HEK293T (cell line): ENCODE measurements at regions not wholly inside any gene's neighbourhood (a gene's known extent, or its start where the extent isn't known, plus 50 kb on each side); places are given as distances from the start of the nearest gene placed in this dataset.

Experiments used
- CTCF ChIA-PET: fragments of 350-600 bp; formaldehyde crosslinking; extraction: SDS; loops from one replicate; lab custom pipeline; 2021; ENCODE audit warnings: antibody characterized with exemption, inconsistent platforms; lab: Yijun Ruan, JAX
- POLR2A ChIA-PET: fragments of 350-600 bp; formaldehyde crosslinking; extraction: SDS; loops from one replicate; lab custom pipeline; 2020; ENCODE audit warnings: antibody characterized with exemption, inconsistent platforms; lab: Yijun Ruan, JAX
- DNase-seq: peaks from one replicate; pipeline ENCODE4 v3.0.0; 2012; ENCODE audit warnings: mixed read lengths; ENCODE audit errors: extremely low spot score
- ARNT ChIP-seq: fragments of 450-650 bp; IDR thresholded peaks from 2 replicates; pipeline ENCODE4 v1.6.1; 2017; ENCODE audit warnings: mild to moderate bottlenecking
- BHLHE40 ChIP-seq: fragments of 450-650 bp; IDR thresholded peaks from 2 replicates; pipeline ENCODE4 v1.6.1; 2016; ENCODE audit warnings: mild to moderate bottlenecking, moderate library complexity, borderline replicate concordance
- CTBP1 ChIP-seq: fragments of 450-650 bp; IDR thresholded peaks from 2 replicates; pipeline ENCODE4 v1.6.1; 2016; ENCODE audit warnings: borderline replicate concordance
- ELF4 ChIP-seq: fragments of 450-650 bp; IDR thresholded peaks from 2 replicates; pipeline ENCODE4 v1.6.1; 2017; ENCODE audit warnings: antibody characterized with exemption
- FOXA1 ChIP-seq: fragments of 450-650 bp; IDR thresholded peaks from 2 replicates; pipeline ENCODE4 v1.6.1; 2016; ENCODE audit warnings: mild to moderate bottlenecking
- FOXK2 ChIP-seq: fragments of 450-650 bp; IDR thresholded peaks from 2 replicates; pipeline ENCODE4 v1.6.1; 2016; ENCODE audit warnings: mild to moderate bottlenecking
- FOXM1 ChIP-seq: fragments of 450-650 bp; IDR thresholded peaks from 2 replicates; pipeline ENCODE4 v1.6.1; 2017; ENCODE audit warnings: mild to moderate bottlenecking, borderline replicate concordance
- HDGF ChIP-seq: fragments of 450-650 bp; IDR thresholded peaks from 2 replicates; pipeline ENCODE4 v1.6.1; 2017; ENCODE audit warnings: antibody characterized with exemption, borderline replicate concordance
- L3MBTL2 ChIP-seq: fragments of 450-650 bp; conservative IDR thresholded peaks from 2 replicates; pipeline ENCODE4 v1.6.1; 2016; ENCODE audit warnings: mild to moderate bottlenecking
- LEF1 ChIP-seq: fragments of 450-650 bp; IDR thresholded peaks from 2 replicates; pipeline ENCODE4 v1.6.1; 2017; ENCODE audit warnings: mild to moderate bottlenecking, borderline replicate concordance
- NFRKB ChIP-seq: fragments of 450-650 bp; IDR thresholded peaks from 2 replicates; pipeline ENCODE4 v1.6.1; 2016; ENCODE audit warnings: mild to moderate bottlenecking, moderate library complexity
- SP1 ChIP-seq: fragments of 450-650 bp; IDR thresholded peaks from 2 replicates; pipeline ENCODE4 v1.6.1; 2017
- SUZ12 ChIP-seq: fragments of 450-650 bp; IDR thresholded peaks from 2 replicates; pipeline ENCODE4 v1.6.1; 2016; ENCODE audit warnings: mild to moderate bottlenecking
- TARDBP ChIP-seq: fragments of 450-650 bp; IDR thresholded peaks from 2 replicates; pipeline ENCODE4 v1.6.1; 2016
- ZNF384 ChIP-seq: fragments of 450-650 bp; IDR thresholded peaks from 2 replicates; pipeline ENCODE4 v1.6.1; 2016
- TF ChIP-seq, protein P1 (sequence below): fragments of 450-650 bp; IDR thresholded peaks from 2 replicates; pipeline ENCODE4 v1.6.1; 2016

DNA sequence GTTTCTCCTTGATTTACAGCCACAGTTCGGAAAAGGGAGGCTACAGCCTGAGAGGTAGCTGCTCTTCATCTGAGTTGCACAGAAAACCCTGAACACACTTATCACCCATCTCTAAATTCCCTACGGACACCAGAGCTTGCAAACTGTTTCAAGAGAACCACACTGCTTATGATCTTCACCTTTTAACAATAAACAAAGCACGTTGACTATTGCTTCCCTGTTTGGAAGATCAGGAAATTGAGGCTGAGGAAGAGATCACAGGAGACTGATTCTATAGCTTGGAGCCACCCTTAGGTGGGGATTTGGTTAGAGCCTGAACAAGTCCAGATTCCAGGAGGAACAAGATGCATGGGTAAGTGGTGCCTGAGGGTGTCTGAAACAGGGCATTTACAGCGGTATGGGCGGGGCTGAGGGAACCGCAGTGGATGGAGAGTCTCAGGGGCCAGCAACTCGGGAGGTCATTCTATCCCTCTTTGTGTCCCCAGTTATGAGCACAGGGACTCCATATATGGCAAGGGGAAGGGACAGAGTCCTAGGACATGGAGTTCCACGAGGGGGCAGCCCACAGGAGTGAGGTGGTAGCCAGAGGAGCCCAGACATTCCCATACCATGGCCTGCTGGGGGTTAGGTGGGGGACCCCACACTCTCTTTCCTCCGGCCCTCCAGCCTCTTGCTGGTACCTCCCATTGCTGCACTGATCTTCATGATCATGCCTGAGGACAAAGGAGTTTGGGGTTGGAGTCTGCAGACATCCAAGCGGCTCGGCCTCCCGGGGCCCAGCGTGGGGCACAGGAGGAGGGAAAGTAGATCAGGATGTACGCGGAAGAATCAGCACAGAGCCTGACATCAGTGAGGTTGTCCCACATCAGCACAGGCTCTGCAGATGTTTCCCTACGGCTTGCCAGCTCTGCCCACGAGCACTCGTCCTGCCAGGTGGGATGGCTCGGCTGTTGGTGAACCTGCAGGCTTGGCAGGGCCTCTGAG, 162.3 kb upstream of the ZNF536 start:
- ChIA-PET CTCF (no interaction called here), POLR2A (no interaction called here)
- TF ChIP-seq NFRKB (no peak), L3MBTL2 (no peak), ZNF384 (no peak), ELF4 (no peak), HDGF (no peak), LEF1 (no peak), FOXA1 (no peak), CTBP1 (no peak), FOXM1 (no peak), BHLHE40 (no peak), ARNT (no peak), SUZ12 (no peak), SP1 (no peak), TARDBP (no peak), FOXK2 (no peak)
- TF ChIP-seq, protein P1, sequence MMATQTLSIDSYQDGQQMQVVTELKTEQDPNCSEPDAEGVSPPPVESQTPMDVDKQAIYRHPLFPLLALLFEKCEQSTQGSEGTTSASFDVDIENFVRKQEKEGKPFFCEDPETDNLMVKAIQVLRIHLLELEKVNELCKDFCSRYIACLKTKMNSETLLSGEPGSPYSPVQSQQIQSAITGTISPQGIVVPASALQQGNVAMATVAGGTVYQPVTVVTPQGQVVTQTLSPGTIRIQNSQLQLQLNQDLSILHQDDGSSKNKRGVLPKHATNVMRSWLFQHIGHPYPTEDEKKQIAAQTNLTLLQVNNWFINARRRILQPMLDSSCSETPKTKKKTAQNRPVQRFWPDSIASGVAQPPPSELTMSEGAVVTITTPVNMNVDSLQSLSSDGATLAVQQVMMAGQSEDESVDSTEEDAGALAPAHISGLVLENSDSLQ: no peak
- no peak for DNase-seq

DNA sequence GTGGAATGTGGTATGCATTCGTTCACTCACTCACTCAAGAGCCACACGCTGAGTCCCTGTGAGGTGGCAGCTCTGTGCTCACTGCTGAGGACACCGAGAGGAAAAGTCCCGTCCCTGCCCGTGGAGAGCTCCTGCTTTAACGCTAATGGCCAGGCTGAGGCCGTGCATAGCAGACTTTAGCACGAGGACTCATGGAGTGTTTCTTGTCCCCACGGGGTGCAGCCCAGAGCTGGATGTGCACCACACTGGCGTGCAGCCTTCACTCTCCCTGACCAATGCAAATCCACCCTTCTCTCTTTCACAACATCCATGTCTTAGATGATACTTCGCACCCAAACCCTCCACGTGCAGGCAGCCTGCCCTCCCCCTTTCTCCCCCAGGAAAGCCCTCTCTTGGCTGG, 159.6 kb upstream of the ZNF536 start:
- POLR2A ChIA-PET: no interaction called here
- TF ChIP-seq CTBP1: no peak
- TF ChIP-seq FOXK2: no peak
- TF ChIP-seq BHLHE40: no peak
- TF ChIP-seq, protein P1: no peak
- TF ChIP-seq NFRKB: no peak
- no peak for TF ChIP-seq ELF4
- no peak for TF ChIP-seq HDGF
- no peak for TF ChIP-seq FOXA1
- TF ChIP-seq LEF1: no peak
- no peak for TF ChIP-seq TARDBP
- no peak for TF ChIP-seq SP1
- no peak for TF ChIP-seq ZNF384
- TF ChIP-seq FOXM1: no peak
- TF ChIP-seq L3MBTL2: no peak
- no peak for DNase-seq
- CTCF ChIA-PET: no interaction called here

DNA sequence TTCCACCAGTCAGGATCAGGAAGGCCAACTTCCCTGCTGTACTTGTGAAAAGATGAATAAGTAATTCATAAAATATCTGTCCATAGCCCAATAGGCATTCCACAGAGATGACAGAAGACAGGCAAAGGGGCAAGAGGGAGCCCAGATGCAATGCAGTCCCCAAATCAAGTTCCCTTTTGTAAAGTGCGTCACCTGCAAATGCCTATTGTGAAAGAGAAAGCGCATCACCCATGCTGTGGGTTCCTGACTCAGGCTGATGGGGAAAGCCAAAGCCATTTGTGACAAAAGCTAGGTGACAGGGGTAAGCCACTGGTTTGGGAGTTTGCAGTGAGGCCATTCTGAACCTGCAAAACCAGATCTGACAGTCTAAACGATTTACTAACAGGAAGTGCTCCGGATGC, 157.5 kb upstream of the ZNF536 start:
- ChIA-PET POLR2A (no interaction called here), CTCF (interaction anchor here (1.1 kb wide), 1 partner anchor 10 kb away, joined by 3 read pairs; no protein-coding TSS in a partner anchor)
- TF ChIP-seq ZNF384: no peak
- no peak for TF ChIP-seq TARDBP
- no peak for TF ChIP-seq CTBP1
- no peak for TF ChIP-seq BHLHE40
- TF ChIP-seq SP1: no peak
- no peak for DNase-seq

DNA sequence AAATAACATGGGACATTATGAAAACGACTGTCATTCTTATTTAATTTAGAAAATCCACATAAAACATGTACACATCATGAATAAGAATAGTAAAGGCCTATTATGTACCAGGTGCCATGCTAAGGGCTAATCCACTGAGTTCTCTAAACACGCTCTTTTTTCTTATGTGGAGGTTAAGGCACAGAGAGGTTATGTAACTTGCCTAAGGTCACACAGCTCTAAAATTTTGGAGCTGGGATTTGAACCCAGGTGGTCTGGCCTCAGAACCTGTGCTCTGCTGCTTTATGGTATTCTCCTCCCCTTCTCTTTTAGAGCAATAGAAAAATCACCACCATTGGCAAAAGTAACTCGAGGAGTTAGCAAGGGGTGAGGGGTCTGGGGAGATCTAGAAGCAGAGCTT, 156.9 kb upstream of the ZNF536 start:
- CTCF ChIA-PET: no interaction called here
- TF ChIP-seq LEF1: no peak
- TF ChIP-seq FOXM1: no peak
- no peak for TF ChIP-seq L3MBTL2
- no peak for DNase-seq
- POLR2A ChIA-PET: no interaction called here

DNA sequence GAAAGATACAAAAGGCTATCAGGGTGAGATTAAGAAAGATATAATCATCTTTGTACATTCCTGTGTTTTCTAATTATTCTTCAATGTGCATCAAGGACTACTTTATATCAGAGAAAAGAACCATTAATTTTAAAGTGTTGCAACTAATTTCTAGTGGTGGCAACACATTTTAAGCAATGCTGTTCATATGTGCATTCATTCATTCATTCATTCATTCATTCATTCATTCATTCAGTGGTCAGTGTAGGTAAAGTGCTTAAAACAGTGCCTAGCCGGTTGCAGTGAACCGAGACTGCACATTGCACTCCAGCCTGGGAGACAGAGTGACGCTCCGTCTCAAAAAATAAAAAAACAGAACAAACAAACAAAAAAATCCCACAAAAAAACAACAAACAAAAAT, 155.7 kb upstream of the ZNF536 start:
- POLR2A ChIA-PET: no interaction called here
- DNase-seq: no peak
- CTCF ChIA-PET: interaction anchor here (0.6 to 0.7 kb wide), 3 partner anchors 135 to 583 kb away, joined by 3 to 4 read pairs (median 3); no protein-coding TSS in a partner anchor
- TF ChIP-seq, protein P1: no peak
- no peak for TF ChIP-seq HDGF

DNA sequence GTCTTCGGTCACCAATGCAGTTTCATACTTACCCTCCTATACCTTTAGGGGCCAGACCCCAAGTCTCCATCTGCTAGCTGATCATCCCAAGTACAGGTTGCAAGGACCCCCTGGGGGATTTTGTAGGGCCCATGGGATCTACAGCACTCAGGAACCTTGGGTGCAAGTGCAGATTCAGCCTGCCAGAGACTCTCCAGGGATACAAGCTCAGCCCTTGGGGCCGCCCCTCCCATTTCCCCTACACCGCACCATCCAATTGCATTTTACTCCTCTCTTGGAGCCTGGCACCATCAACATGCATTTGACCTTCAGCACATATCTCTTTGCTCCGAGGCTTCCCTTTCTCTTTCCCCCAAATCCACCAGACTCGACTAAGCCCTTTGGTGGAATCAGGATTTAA, 154.7 kb upstream of the ZNF536 start:
- POLR2A ChIA-PET: no interaction called here
- TF ChIP-seq ELF4: no peak
- TF ChIP-seq TARDBP: no peak
- TF ChIP-seq FOXM1: no peak
- no peak for TF ChIP-seq ARNT
- no peak for DNase-seq
- CTCF ChIA-PET: interaction anchor here (0.6 kb wide), 1 partner anchor 16 kb away, joined by 3 read pairs; no protein-coding TSS in a partner anchor
